Peyer's patch (tissue), 4 donors: ENCODE measurements at regions not wholly inside any gene's neighbourhood (a gene's known extent, or its start where the extent isn't known, plus 50 kb on each side); places are given as distances from the start of the nearest gene placed in this dataset.

Experiments used
- CTCF ChIP-seq, 6 experiments: fragments of 450-650 bp in 4 of 6; fragments of 200-600 bp in 2 of 6; sonication (generic) in 1 of 6; IDR thresholded peaks; one replicate each; pipeline ENCODE4 v1.5.1; 2017 to 2019; ENCODE audit warnings: antibody characterized with exemption in 6 of 6, mild to moderate bottlenecking in 3 of 6, moderate library complexity in 1 of 6
- POLR2A ChIP-seq, 2 donors: fragments of 450-650 bp; IDR thresholded peaks; one replicate each; pipeline ENCODE4 v1.5.1; 2017; ENCODE audit warnings: antibody characterized with exemption in 2 of 2, mild to moderate bottlenecking in 2 of 2, moderate library complexity in 2 of 2

- no peak for TF ChIP-seq POLR2A (IDR thresholded peaks at IDR 0.05)
- TF ChIP-seq CTCF (IDR thresholded peaks at IDR 0.05) = no peak
These were observed 309.5 kb downstream of the CTH start for GRCh38 chr1:70720521-70720920.
